Trophoblast cell (in vitro differentiated cells and primary cell): ENCODE measurements at regions not wholly inside any gene's neighbourhood (a gene's known extent, or its start where the extent isn't known, plus 50 kb on each side); places are given as distances from the start of the nearest gene placed in this dataset.
"Not testable (repeated sequence)": the region's sequence is repeated elsewhere in the genome, so short reads cannot be mapped to it uniquely, and the experiment has no call there.

Experiments
- DNase-seq, 2 donors: peaks; one replicate each; pipeline ENCODE4 v3.0.0-alpha.2; 2016
- H2AFZ ChIP-seq: 2 replicates; pipeline ENCODE4 v1.6.1; 2013; ENCODE audit warnings: low read length, moderate library complexity, mild to moderate bottlenecking; ENCODE audit not compliant: insufficient read depth, poor library complexity
- H2AK5ac ChIP-seq: 2 replicates; pipeline ENCODE4 v1.6.1; 2013; ENCODE audit warnings: mild to moderate bottlenecking, low read length
- H2BK120ac ChIP-seq: 2 replicates; pipeline ENCODE4 v1.6.1; 2013; ENCODE audit warnings: low read length, mild to moderate bottlenecking, moderate library complexity; ENCODE audit not compliant: insufficient read depth, poor library complexity
- H2BK12ac ChIP-seq: 2 replicates; pipeline ENCODE4 v1.6.1; 2013; ENCODE audit warnings: mild to moderate bottlenecking, low read length, moderate library complexity
- H2BK5ac ChIP-seq: 2 replicates; pipeline ENCODE4 v1.6.1; 2013; ENCODE audit warnings: low read length, low read depth, moderate library complexity, mild to moderate bottlenecking; ENCODE audit not compliant: poor library complexity
- H3K14ac ChIP-seq: 2 replicates; pipeline ENCODE4 v1.6.1; 2013; ENCODE audit warnings: mild to moderate bottlenecking, low read length
- H3K18ac ChIP-seq: 2 replicates; pipeline ENCODE4 v1.6.1; 2013; ENCODE audit warnings: mild to moderate bottlenecking, low read length
- H3K23ac ChIP-seq: 2 replicates; pipeline ENCODE4 v1.6.1; 2013; ENCODE audit warnings: low read length
- H3K27ac ChIP-seq: 2 replicates; pipeline ENCODE4 v1.5.1; 2013; ENCODE audit warnings: low read depth, mild to moderate bottlenecking, inconsistent platforms, low read length, moderate library complexity
- H3K27me3 ChIP-seq: 2 replicates; pipeline ENCODE4 v1.6.1; 2013; ENCODE audit warnings: inconsistent platforms, mild to moderate bottlenecking, low read length, moderate library complexity; ENCODE audit not compliant: insufficient read depth
- H3K36me3 ChIP-seq, 2 experiments: 1 replicate in 1 of 2; 2 replicates in 1 of 2; pipeline ENCODE4 v1.6.1; 2013; ENCODE audit warnings: low read length in 2 of 2, mild to moderate bottlenecking in 2 of 2, moderate library complexity in 1 of 2; ENCODE audit not compliant: insufficient read depth in 2 of 2, control insufficient read depth in 1 of 2
- H3K4ac ChIP-seq: 2 replicates; pipeline ENCODE4 v1.6.1; 2013; ENCODE audit warnings: low read depth, mild to moderate bottlenecking, low read length, moderate library complexity
- H3K4me1 ChIP-seq, 2 experiments: 1 replicate in 1 of 2; 2 replicates in 1 of 2; pipeline ENCODE4 v1.6.1; 2013; ENCODE audit warnings: low read length in 2 of 2, mild to moderate bottlenecking in 2 of 2, moderate library complexity in 1 of 2; ENCODE audit not compliant: insufficient read depth in 2 of 2, control insufficient read depth in 1 of 2
- H3K4me2 ChIP-seq: 2 replicates; pipeline ENCODE4 v1.6.1; 2013; ENCODE audit warnings: inconsistent platforms, mild to moderate bottlenecking, low read length, moderate library complexity
- H3K4me3 ChIP-seq: 2 replicates; pipeline ENCODE4 v1.5.1; 2013; ENCODE audit warnings: mild to moderate bottlenecking, low read depth, low read length, inconsistent platforms
- H3K79me1 ChIP-seq: one replicate; pipeline ENCODE4 v1.6.1; 2013; ENCODE audit warnings: low read length
- H3K79me2 ChIP-seq: 2 replicates; pipeline ENCODE4 v1.6.1; 2013; ENCODE audit warnings: low read length, mild to moderate bottlenecking; ENCODE audit not compliant: control insufficient read depth, insufficient read depth, poor library complexity
- H3K9ac ChIP-seq: 2 replicates; pipeline ENCODE4 v1.6.1; 2013; ENCODE audit warnings: mild to moderate bottlenecking, low read length
- H3K9me3 ChIP-seq: 2 replicates; pipeline ENCODE4 v1.6.1; 2013; ENCODE audit warnings: low read depth, mild to moderate bottlenecking, control low read depth, inconsistent platforms, low read length; ENCODE audit not compliant: insufficient read depth
- H4K12ac ChIP-seq: 2 replicates; pipeline ENCODE4 v1.6.1; 2013; ENCODE audit warnings: low read depth, mild to moderate bottlenecking, low read length, moderate library complexity
- H4K8ac ChIP-seq: 2 replicates; pipeline ENCODE4 v1.6.1; 2013; ENCODE audit warnings: low read depth, mild to moderate bottlenecking, low read length, moderate library complexity
- H4K91ac ChIP-seq: one replicate; pipeline ENCODE4 v1.6.1; 2013; ENCODE audit warnings: low read depth, mild to moderate bottlenecking, low read length, moderate library complexity
- WGBS: extraction: QIAGEN DNeasy Blood & Tissue Kit; methylation state at CpG from one replicate; pipeline ENCODE4 v1.1.7; 2013; ENCODE audit warnings: missing lambda C conversion rate; ENCODE audit not compliant: insufficient read length, insufficient coverage; ENCODE audit errors: extremely low coverage; 5-methylcytosine and 5-hydroxymethylcytosine counted together

GRCh38 chrX:34457850-34458249 is 199.2 kb downstream of the TMEM47 start:
- H3K79me2 ChIP-seq, H4K91ac ChIP-seq, H3K4me2 ChIP-seq, H3K27me3 ChIP-seq, H3K18ac ChIP-seq, H2AK5ac ChIP-seq, H3K9ac ChIP-seq, H2BK5ac ChIP-seq, H3K4ac ChIP-seq, H4K8ac ChIP-seq, H4K12ac ChIP-seq, H2BK120ac ChIP-seq, H3K4me1 ChIP-seq, H3K36me3 ChIP-seq, H2BK12ac ChIP-seq, H3K23ac ChIP-seq, H3K27ac ChIP-seq, H3K79me1 ChIP-seq, H2AFZ ChIP-seq, H3K14ac ChIP-seq, H3K9me3 ChIP-seq, H3K4me3 ChIP-seq, DNase-seq: not testable (repeated sequence)
- no CpG with 5 or more reads among the region's 9 CpGs for WGBS

- no peak overlapping the region for H2BK120ac ChIP-seq
- H3K9me3 ChIP-seq: no peaks in the 10 kb centered on the region
- no peak overlapping the region for H2AFZ ChIP-seq
- H3K36me3 ChIP-seq: no peaks in the 10 kb centered on the region
- no peak overlapping the region for H2AK5ac ChIP-seq
- H2BK12ac ChIP-seq: no peak overlapping the region
- no CpG with 5 or more reads among the region's 6 CpGs for WGBS
- no peak overlapping the region for H3K4me3 ChIP-seq
- H3K23ac ChIP-seq: no peak overlapping the region
- no peak overlapping the region for H3K4me2 ChIP-seq
- no peak overlapping the region for H3K14ac ChIP-seq
- no peak overlapping the region for H3K18ac ChIP-seq
- no peaks in the 10 kb centered on the region for H3K79me1 ChIP-seq
- no peak overlapping the region for H4K91ac ChIP-seq
- no peaks in the 10 kb centered on the region for H3K79me2 ChIP-seq
- no peak overlapping the region for H4K8ac ChIP-seq
- H3K27me3 ChIP-seq: no peaks in the 10 kb centered on the region
- no peak overlapping the region for H3K27ac ChIP-seq
- no peak overlapping the region for H3K9ac ChIP-seq
- H3K4ac ChIP-seq: no peak overlapping the region
- H2BK5ac ChIP-seq: no peak overlapping the region
- no peak for DNase-seq
- no peak overlapping the region for H4K12ac ChIP-seq
- no peaks in the 10 kb centered on the region for H3K4me1 ChIP-seq
These were observed 219.5 kb downstream of the TMEM47 start for GRCh38 chrX:34437586-34437985.

GRCh38 chrX:34426334-34426733 is 230.8 kb downstream of the TMEM47 start:
- Histone ChIP-seq H2AK5ac (no peak overlapping the region), H4K8ac (no peak overlapping the region), H3K14ac (no peak overlapping the region), H3K36me3 (no peaks in the 10 kb centered on the region), H3K18ac (no peak overlapping the region), H2AFZ (no peak overlapping the region), H3K23ac (no peak overlapping the region), H2BK5ac (no peak overlapping the region), H3K27ac (no peak overlapping the region), H3K27me3 (no peaks in the 10 kb centered on the region), H3K79me2 (no peaks in the 10 kb centered on the region), H3K4me1 (no peaks in the 10 kb centered on the region), H3K9me3 (no peaks in the 10 kb centered on the region), H4K12ac (no peak overlapping the region), H4K91ac (no peak overlapping the region), H2BK12ac (no peak overlapping the region), H3K4me2 (no peak overlapping the region), H3K4ac (no peak overlapping the region), H3K4me3 (no peak overlapping the region), H3K9ac (no peak overlapping the region), H3K79me1 (no peaks in the 10 kb centered on the region), H2BK120ac (no peak overlapping the region)
- no peak for DNase-seq

DNA sequence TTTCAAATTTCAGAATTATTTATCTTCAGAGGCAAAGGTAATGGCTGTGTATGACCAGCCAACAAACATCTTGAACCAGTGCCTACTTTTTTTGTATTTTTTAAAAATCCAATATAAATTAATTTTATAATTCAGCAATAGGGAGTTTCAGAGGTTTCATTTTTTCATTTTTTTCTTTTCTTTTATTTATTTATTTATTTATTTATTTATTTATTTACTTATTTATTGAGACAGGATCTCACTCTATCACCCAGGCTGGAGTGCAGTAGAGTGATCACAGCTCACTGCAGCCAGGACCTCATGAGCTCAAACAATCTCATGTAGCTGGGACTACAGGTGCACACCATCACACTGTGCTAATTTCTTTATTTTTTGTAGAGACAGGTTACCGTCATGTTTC is 250.5 kb downstream of the TMEM47 start:
- no peak overlapping the region for H3K4ac ChIP-seq
- no peak overlapping the region for H2AK5ac ChIP-seq

More for the DNA sequence above, 250.5 kb downstream of the TMEM47 start:
- no peak overlapping the region for H4K91ac ChIP-seq
- no peak overlapping the region for H2BK5ac ChIP-seq
- H3K27ac ChIP-seq: no peak overlapping the region
- H3K18ac ChIP-seq: no peak overlapping the region
- no peak overlapping the region for H4K8ac ChIP-seq
- H3K4me2 ChIP-seq: no peak overlapping the region
- no peak overlapping the region for H3K4me3 ChIP-seq
- H2AFZ ChIP-seq: no peak overlapping the region
- no peak overlapping the region for H3K9ac ChIP-seq
- no peak overlapping the region for H2BK120ac ChIP-seq
- no peak overlapping the region for H3K23ac ChIP-seq
- H3K4me1 ChIP-seq: peaks cover 0 to 4% of the 10 kb centered on the region in 2 experiments
- H3K79me1 ChIP-seq: no peaks in the 10 kb centered on the region
- DNase-seq: no peak
- WGBS: no CpG with 5 or more reads among the region's 1 CpG
- H3K27me3 ChIP-seq: no peaks in the 10 kb centered on the region
- no peaks in the 10 kb centered on the region for H3K79me2 ChIP-seq
- H3K9me3 ChIP-seq: no peaks in the 10 kb centered on the region
- H3K14ac ChIP-seq: no peak overlapping the region
- no peak overlapping the region for H2BK12ac ChIP-seq
- H3K36me3 ChIP-seq: no peaks in the 10 kb centered on the region
- no peak overlapping the region for H4K12ac ChIP-seq
